ENCODE measurements at regions not wholly inside any gene's neighbourhood (a gene's known extent, or its start where the extent isn't known, plus 50 kb on each side); places are given as distances from the start of the nearest gene placed in this dataset.

DNA sequence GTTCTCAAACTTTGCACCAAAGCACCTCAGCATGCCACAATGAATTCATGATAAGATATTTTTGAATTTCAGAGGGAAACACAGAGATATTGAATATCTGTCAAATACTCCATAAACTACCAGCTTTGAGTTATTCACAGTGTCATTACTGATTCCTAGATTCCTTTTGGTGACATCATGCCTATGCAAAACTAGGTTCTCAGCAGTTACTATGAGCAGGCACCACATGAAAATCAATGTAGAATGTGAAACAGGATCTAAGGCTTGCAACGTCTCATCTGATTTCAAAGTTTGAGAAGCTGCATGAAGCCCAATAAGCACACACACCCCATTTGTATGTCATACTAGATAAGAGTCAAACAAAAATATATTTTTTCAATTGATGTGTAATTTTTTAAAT, 426.5 kb downstream of the NR2F1-AS1 start:
- no peak for TF ChIP-seq ZFX (IDR thresholded peaks at IDR 0.05; ENCODE audit: borderline replicate concordance)
- TF ChIP-seq, protein P1, sequence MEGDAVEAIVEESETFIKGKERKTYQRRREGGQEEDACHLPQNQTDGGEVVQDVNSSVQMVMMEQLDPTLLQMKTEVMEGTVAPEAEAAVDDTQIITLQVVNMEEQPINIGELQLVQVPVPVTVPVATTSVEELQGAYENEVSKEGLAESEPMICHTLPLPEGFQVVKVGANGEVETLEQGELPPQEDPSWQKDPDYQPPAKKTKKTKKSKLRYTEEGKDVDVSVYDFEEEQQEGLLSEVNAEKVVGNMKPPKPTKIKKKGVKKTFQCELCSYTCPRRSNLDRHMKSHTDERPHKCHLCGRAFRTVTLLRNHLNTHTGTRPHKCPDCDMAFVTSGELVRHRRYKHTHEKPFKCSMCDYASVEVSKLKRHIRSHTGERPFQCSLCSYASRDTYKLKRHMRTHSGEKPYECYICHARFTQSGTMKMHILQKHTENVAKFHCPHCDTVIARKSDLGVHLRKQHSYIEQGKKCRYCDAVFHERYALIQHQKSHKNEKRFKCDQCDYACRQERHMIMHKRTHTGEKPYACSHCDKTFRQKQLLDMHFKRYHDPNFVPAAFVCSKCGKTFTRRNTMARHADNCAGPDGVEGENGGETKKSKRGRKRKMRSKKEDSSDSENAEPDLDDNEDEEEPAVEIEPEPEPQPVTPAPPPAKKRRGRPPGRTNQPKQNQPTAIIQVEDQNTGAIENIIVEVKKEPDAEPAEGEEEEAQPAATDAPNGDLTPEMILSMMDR (IDR thresholded peaks at IDR 0.05) = no peak
- H3K27ac ChIP-seq = no peak overlapping the region

DNA sequence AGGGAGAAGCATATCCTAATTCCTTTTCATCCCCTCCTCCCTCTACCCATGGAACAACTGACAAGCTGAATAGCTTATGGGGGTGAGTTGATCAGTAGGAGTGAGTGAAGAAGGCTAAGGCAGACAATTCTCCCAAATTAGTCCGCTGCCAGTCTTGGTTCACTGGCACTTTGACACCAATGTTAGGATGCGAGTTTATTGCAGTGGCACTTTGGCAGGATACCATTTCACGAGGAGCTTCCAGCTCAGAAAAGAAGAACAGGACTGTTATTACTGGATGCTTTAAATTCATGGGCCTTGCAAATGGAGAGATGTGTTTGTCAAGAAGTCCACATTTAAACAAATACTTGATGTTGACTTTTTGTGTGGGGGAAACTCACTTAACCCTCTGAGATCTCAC, 427.6 kb downstream of the NR2F1-AS1 start:
- no peak overlapping the region for H3K27ac ChIP-seq
- TF ChIP-seq, protein P1 (IDR thresholded peaks at IDR 0.05) = no peak
- TF ChIP-seq ZFX (IDR thresholded peaks at IDR 0.05; ENCODE audit: borderline replicate concordance) = no peak

DNA sequence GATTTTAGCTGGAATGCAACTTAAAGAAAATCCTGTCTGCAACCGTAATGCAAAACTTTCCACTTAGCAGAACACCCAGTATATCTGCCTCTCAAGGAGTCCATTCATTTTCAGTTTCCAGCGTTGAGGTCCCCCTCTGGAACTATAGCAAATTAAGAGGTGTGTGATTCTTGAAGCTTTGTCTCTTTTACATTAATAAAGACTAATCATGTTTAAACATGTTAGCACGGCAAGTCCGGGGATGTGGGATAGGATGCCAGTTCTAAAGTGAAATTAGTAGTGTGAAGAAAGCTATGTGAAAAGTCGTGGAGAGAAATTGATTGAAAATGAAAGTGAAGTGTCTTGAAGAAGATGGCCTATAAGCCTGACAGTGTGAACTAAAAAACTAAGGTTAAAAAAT, 429.1 kb downstream of the NR2F1-AS1 start:
- H3K27ac ChIP-seq = no peak overlapping the region
- TF ChIP-seq, protein P1 (IDR thresholded peaks at IDR 0.05) = no peak
- no peak for TF ChIP-seq ZFX (IDR thresholded peaks at IDR 0.05; ENCODE audit: borderline replicate concordance)

DNA sequence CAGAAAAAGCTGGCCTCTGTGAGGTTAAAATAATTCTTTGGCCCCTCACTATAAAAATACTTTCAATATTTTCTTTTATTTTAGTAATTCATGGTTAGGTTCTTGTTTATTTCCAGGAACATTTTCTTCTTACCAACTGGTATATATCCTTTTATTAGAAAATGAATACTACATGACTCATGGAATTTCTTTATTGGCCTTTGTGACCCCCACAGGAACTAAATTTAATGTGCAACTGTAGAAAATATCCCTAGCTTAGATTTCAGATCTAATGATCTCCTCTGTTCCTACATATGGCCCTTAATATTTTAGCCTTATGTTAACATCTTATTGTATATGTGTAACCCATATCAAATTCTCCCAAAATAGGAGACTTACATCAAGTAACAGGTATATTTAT, 429.9 kb downstream of the NR2F1-AS1 start:
- H3K27ac ChIP-seq = no peak overlapping the region
- TF ChIP-seq, protein P1 (IDR thresholded peaks at IDR 0.05) = no peak
- no peak for TF ChIP-seq ZFX (IDR thresholded peaks at IDR 0.05; ENCODE audit: borderline replicate concordance)

DNA sequence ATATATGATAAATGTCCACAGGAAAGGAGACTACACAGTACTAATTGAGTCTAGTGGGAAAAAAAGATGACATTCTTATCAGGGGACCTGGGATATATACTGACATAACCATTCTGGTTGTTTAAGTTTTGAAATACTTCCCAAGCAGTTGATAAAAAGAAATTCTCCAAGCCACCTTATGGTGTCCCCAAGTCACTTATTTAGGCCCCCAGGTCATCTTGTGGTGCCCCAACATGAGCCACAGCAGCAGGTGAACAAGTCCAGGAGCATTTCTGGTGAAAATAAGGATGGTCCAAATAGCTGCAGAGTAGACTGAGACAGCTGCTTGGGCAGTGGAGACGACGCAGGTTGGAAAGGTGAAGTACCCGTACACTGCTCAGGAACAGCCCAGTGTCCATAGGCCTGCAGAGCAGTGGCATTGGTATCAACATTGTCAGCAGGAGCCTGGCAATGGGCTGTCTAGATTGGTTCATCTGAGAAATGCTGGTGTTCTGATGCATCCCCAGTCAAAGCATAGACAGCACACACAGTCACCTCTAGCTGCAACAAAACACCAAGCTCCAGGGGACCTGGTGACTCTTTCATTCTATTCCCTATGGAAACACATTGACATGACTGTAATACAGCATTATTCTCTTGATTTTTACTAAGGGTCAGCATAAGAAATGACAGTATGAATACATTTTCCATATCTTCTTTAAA, 430.6 kb downstream of the NR2F1-AS1 start:
- no peak overlapping the region for H3K27ac ChIP-seq

DNA sequence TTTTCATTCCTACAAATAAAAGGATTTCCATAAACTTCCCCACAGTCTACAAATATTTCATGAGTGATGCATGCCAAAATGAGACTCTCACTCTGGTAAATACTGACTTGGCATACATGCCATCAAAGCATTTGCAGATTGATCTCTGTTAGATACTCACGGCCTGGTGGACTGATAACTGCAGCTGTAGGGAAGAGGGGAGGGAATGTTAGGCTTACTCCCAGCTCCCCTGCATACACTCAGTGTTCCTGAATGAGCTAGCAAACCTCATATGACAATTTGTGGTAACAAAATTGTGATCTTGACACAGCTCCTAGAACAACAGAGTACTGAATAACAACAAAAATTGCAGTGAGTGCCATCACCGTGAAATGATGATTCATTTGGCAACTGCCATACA, 435.3 kb downstream of the NR2F1-AS1 start:
- H3K27ac ChIP-seq = no peak overlapping the region
- TF ChIP-seq, protein P1 (IDR thresholded peaks at IDR 0.05) = no peak
- no peak for TF ChIP-seq ZFX (IDR thresholded peaks at IDR 0.05; ENCODE audit: borderline replicate concordance)

More for the DNA sequence above, 430.6 kb downstream of the NR2F1-AS1 start:
- TF ChIP-seq, protein P1 (IDR thresholded peaks at IDR 0.05) = no peak
- no peak for TF ChIP-seq ZFX (IDR thresholded peaks at IDR 0.05; ENCODE audit: borderline replicate concordance)

DNA sequence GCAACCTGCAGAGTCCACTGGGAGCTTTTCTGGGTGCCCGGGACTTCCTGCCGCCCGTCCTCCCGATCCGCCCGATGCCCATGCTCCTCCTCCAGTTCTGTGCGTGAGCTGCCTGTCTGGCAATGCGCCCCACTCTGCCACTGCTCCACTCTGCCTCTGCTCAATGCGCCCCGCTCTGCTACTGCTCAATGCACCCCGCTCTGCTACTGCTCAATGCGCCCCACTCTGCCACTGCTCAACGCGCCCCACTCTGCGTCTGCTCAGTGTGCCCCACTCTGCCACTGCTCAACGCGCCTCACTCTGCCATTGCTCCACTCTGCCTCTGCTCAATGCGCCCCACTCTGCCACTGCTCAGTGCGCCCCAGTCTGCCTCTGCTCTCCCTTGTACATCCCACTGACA, 436.0 kb downstream of the NR2F1-AS1 start:
- no peak for TF ChIP-seq ZFX (IDR thresholded peaks at IDR 0.05; ENCODE audit: borderline replicate concordance)
- TF ChIP-seq, protein P1 (IDR thresholded peaks at IDR 0.05) = no peak

More for the DNA sequence above, 436.0 kb downstream of the NR2F1-AS1 start:
- H3K27ac ChIP-seq = no peak overlapping the region
